ENCODE measurements at regions not wholly inside any gene's neighbourhood (a gene's known extent, or its start where the extent isn't known, plus 50 kb on each side); places are given as distances from the start of the nearest gene placed in this dataset.

DNA sequence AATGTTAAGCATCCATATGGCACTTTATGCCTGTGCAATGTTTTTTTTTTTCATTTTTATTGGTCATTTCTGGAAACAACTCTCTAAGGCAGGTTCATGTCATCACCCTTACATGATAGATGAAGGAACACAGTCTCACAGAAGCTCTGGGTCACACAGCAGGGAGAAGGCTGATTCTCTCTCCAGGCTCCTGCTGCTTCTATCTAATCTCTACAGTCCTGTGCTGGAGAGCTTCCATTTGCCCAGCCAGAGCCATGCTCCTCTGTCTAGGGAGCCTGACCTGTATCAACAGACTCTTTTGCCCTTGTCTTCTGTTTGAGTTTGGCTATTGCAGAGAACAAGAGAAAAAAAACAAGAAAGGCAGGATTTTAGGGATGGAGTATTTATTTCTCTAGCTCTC is 584.8 kb downstream of the MBD2 start:
- BruUV-seq (replicated peaks), result no TSS peak
- Histone ChIP-seq H4K91ac (ENCODE audit: insufficient read depth, low read depth, low read length) (no peak overlapping the region), H2BK5ac (ENCODE audit: low read depth, low read length, poor library complexity, severe bottlenecking) (no peak overlapping the region), H4K5ac (ENCODE audit: low read depth, low read length) (no peak overlapping the region), H3K23ac (ENCODE audit: low read depth, low read length) (no peak overlapping the region), H3K9me3 (ENCODE audit: control insufficient read depth, insufficient read depth, low read length) (peaks cover 2% of the 10 kb centered on the region; the same call in 1 of the 2 replicates), H4K20me1 (ENCODE audit: insufficient read depth, low read length) (no peaks in the 10 kb centered on the region), H2AFZ (replicated peaks; ENCODE audit: low read length, poor library complexity) (no peak overlapping the region), H2BK20ac (ENCODE audit: low read depth, low read length) (no peak overlapping the region), H3K14ac (replicated peaks; ENCODE audit: low read depth, low read length) (no peak overlapping the region), H3K27ac (ENCODE audit: insufficient read depth, low read length) (no peak overlapping the region), H2AK5ac (ENCODE audit: low read depth, low read length) (no peak overlapping the region), H3K79me1 (ENCODE audit: low read depth in 1 of 2, low read length in 2 of 2) (no peaks in the 10 kb centered on the region), H3K4me3 (ENCODE audit: insufficient read depth, low read depth, low read length) (no peak overlapping the region), H2BK15ac (ENCODE audit: low read depth, low read length) (no peak overlapping the region), H2BK120ac (ENCODE audit: low read depth, low read length) (no peak overlapping the region), H3K9me1 (ENCODE audit: insufficient read depth, low read length) (no peaks in the 10 kb centered on the region), H3K27me3 (ENCODE audit: control insufficient read depth, insufficient read depth, low read length) (no peaks in the 10 kb centered on the region), H3K9ac (ENCODE audit: low read depth, low read length) (no peak overlapping the region), H3K4me2 (ENCODE audit: low read depth, low read length) (no peak overlapping the region), H3K18ac (ENCODE audit: low read depth, low read length) (no peak overlapping the region), H4K8ac (ENCODE audit: low read depth in 2 of 2, low read length in 2 of 2) (no peak overlapping the region), H3K56ac (ENCODE audit: extremely low read depth, insufficient read depth, low read length) (no peak overlapping the region), H3K4me1 (ENCODE audit: control insufficient read depth, insufficient read depth, low read length) (no peaks in the 10 kb centered on the region), H2AK9ac (replicated peaks; ENCODE audit: low read depth, low read length, poor library complexity) (no peak overlapping the region), H3K36me3 (ENCODE audit: control insufficient read depth, insufficient read depth, low read length) (no peaks in the 10 kb centered on the region), H3K4ac (ENCODE audit: low read depth, low read length) (no peak overlapping the region)
- in situ Hi-C loops (cut with MboI; ENCODE audit: low sequenced_read_pairs) (no loop called here), intact Hi-C loops (cut with micrococcal nuclease) (no loop called here), dilution Hi-C loops (cut with HindIII; ENCODE audit: low sequenced_read_pairs, unreplicated experiment) (no loop called here)
- ATAC-seq (ENCODE audit: low read depth), result no peak
- ChIA-PET CTCF (no interaction called here), POLR2A (ENCODE audit: unreplicated experiment) (no interaction called here)
- TF ChIP-seq, protein P1, sequence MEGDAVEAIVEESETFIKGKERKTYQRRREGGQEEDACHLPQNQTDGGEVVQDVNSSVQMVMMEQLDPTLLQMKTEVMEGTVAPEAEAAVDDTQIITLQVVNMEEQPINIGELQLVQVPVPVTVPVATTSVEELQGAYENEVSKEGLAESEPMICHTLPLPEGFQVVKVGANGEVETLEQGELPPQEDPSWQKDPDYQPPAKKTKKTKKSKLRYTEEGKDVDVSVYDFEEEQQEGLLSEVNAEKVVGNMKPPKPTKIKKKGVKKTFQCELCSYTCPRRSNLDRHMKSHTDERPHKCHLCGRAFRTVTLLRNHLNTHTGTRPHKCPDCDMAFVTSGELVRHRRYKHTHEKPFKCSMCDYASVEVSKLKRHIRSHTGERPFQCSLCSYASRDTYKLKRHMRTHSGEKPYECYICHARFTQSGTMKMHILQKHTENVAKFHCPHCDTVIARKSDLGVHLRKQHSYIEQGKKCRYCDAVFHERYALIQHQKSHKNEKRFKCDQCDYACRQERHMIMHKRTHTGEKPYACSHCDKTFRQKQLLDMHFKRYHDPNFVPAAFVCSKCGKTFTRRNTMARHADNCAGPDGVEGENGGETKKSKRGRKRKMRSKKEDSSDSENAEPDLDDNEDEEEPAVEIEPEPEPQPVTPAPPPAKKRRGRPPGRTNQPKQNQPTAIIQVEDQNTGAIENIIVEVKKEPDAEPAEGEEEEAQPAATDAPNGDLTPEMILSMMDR (conservative IDR thresholded peaks at IDR 0.05; ENCODE audit: low read depth, low read length), result no peak
- TF ChIP-seq RAD21 (IDR thresholded peaks at IDR 0.05; ENCODE audit: low read length), result no peak
- no peak for TF ChIP-seq NFE2L2 (IDR thresholded peaks at IDR 0.05; ENCODE audit: low read depth, low read length)
- TF ChIP-seq, protein P2, sequence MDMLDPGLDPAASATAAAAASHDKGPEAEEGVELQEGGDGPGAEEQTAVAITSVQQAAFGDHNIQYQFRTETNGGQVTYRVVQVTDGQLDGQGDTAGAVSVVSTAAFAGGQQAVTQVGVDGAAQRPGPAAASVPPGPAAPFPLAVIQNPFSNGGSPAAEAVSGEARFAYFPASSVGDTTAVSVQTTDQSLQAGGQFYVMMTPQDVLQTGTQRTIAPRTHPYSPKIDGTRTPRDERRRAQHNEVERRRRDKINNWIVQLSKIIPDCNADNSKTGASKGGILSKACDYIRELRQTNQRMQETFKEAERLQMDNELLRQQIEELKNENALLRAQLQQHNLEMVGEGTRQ (IDR thresholded peaks at IDR 0.05; ENCODE audit: low read depth, low read length), result no peak
- no peak for TF ChIP-seq CHD1 (IDR thresholded peaks at IDR 0.05; ENCODE audit: low read depth, low read length)
- no peak for TF ChIP-seq CEBPB (IDR thresholded peaks at IDR 0.05; ENCODE audit: low read depth, low read length)
- TF ChIP-seq MXI1 (IDR thresholded peaks at IDR 0.05; ENCODE audit: borderline replicate concordance, low read depth, low read length), result no peak
- no peak for TF ChIP-seq MAZ (IDR thresholded peaks at IDR 0.05; ENCODE audit: borderline replicate concordance, low read depth, low read length)
- TF ChIP-seq SMC3 (IDR thresholded peaks at IDR 0.05; ENCODE audit: low read depth, low read length), result no peak
- TF ChIP-seq FOS (IDR thresholded peaks at IDR 0.05; ENCODE audit: low read depth, low read length), result no peak
- TF ChIP-seq POLR2A (IDR thresholded peaks at IDR 0.05; ENCODE audit: low read depth, low read length), result no peak
- no peak for TF ChIP-seq RFX5 (IDR thresholded peaks at IDR 0.05; ENCODE audit: low read depth, low read length)
- no peak for TF ChIP-seq MAFK (IDR thresholded peaks at IDR 0.05; ENCODE audit: low read depth, low read length)
- TF ChIP-seq, protein P3, sequence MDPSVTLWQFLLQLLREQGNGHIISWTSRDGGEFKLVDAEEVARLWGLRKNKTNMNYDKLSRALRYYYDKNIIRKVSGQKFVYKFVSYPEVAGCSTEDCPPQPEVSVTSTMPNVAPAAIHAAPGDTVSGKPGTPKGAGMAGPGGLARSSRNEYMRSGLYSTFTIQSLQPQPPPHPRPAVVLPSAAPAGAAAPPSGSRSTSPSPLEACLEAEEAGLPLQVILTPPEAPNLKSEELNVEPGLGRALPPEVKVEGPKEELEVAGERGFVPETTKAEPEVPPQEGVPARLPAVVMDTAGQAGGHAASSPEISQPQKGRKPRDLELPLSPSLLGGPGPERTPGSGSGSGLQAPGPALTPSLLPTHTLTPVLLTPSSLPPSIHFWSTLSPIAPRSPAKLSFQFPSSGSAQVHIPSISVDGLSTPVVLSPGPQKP (IDR thresholded peaks at IDR 0.05; ENCODE audit: borderline replicate concordance, low read depth, low read length), result no peak
- TF ChIP-seq RCOR1 (IDR thresholded peaks at IDR 0.05; ENCODE audit: insufficient replicate concordance, low read length), result no peak
- no peak for DNase-seq

Data from IMR-90 (cell line).